ENCODE measurements at regions not wholly inside any gene's neighbourhood (a gene's known extent, or its start where the extent isn't known, plus 50 kb on each side); places are given as distances from the start of the nearest gene placed in this dataset.

- Histone ChIP-seq H3K36me3 (no peaks in the 10 kb centered on the region), H3K27me3 (no peaks in the 10 kb centered on the region), H3K4me3 (ENCODE audit: low read depth, low read length) (no peak overlapping the region), H3K4me1 (no peaks in the 10 kb centered on the region), H3K9me3 (no peaks in the 10 kb centered on the region)
- DNase-seq = no peak
- no peak for TF ChIP-seq CTCF (IDR thresholded peaks at IDR 0.05; ENCODE audit: low read depth, low read length)
These were observed 245.3 kb downstream of the PLPP3 start for GRCh38 chr1:56334047-56334446.

- DNase-seq = no peak
- H3K4me3 ChIP-seq (ENCODE audit: low read depth, low read length) = no peak overlapping the region
- H3K27me3 ChIP-seq = no peaks in the 10 kb centered on the region
- H3K9me3 ChIP-seq = no peaks in the 10 kb centered on the region
- no peak for TF ChIP-seq CTCF (IDR thresholded peaks at IDR 0.05; ENCODE audit: low read depth, low read length)
- no peaks in the 10 kb centered on the region for H3K4me1 ChIP-seq
- H3K36me3 ChIP-seq = no peaks in the 10 kb centered on the region
These were observed 245.9 kb downstream of the PLPP3 start for GRCh38 chr1:56333461-56333860.

GRCh38 chr1:56331892-56332567, 247.3 kb downstream of the PLPP3 start:
- H3K36me3 ChIP-seq = no peaks in the 10 kb centered on the region
- no peak for DNase-seq

GRCh38 chr1:56331207-56331891, 248.0 kb downstream of the PLPP3 start:
- no peaks in the 10 kb centered on the region for H3K36me3 ChIP-seq
- H3K9me3 ChIP-seq = no peaks in the 10 kb centered on the region
- H3K4me1 ChIP-seq = no peaks in the 10 kb centered on the region
- H3K27me3 ChIP-seq = no peaks in the 10 kb centered on the region
- no peak overlapping the region for H3K4me3 ChIP-seq (ENCODE audit: low read depth, low read length)
- TF ChIP-seq CTCF (IDR thresholded peaks at IDR 0.05; ENCODE audit: low read depth, low read length) = no peak
- no peak for DNase-seq

More at GRCh38 chr1:56331892-56332567, 247.3 kb downstream of the PLPP3 start:
- TF ChIP-seq CTCF (IDR thresholded peaks at IDR 0.05; ENCODE audit: low read depth, low read length) = no peak
- Histone ChIP-seq H3K4me1 (no peaks in the 10 kb centered on the region), H3K4me3 (ENCODE audit: low read depth, low read length) (no peak overlapping the region), H3K27me3 (no peaks in the 10 kb centered on the region), H3K9me3 (no peaks in the 10 kb centered on the region)

GRCh38 chr1:56330391-56331026, 248.9 kb downstream of the PLPP3 start:
- Histone ChIP-seq H3K36me3 (no peaks in the 10 kb centered on the region), H3K4me3 (ENCODE audit: low read depth, low read length) (no peak overlapping the region), H3K9me3 (no peaks in the 10 kb centered on the region), H3K27me3 (no peaks in the 10 kb centered on the region), H3K4me1 (no peaks in the 10 kb centered on the region)
- DNase-seq = no peak
- no peak for TF ChIP-seq CTCF (IDR thresholded peaks at IDR 0.05; ENCODE audit: low read depth, low read length)

GRCh38 chr1:56329970-56330369, 249.4 kb downstream of the PLPP3 start:
- no peak for TF ChIP-seq CTCF (IDR thresholded peaks at IDR 0.05; ENCODE audit: low read depth, low read length)
- no peak for DNase-seq

More at GRCh38 chr1:56329970-56330369, 249.4 kb downstream of the PLPP3 start:
- no peak overlapping the region for H3K4me3 ChIP-seq (ENCODE audit: low read depth, low read length)
- no peaks in the 10 kb centered on the region for H3K36me3 ChIP-seq
- no peaks in the 10 kb centered on the region for H3K4me1 ChIP-seq
- H3K27me3 ChIP-seq = no peaks in the 10 kb centered on the region
- no peaks in the 10 kb centered on the region for H3K9me3 ChIP-seq
